Stimulated activated CD4-positive, alpha-beta T cell treated with anti-CD3 and anti-CD28 coated beads, TNF-alpha, amount 100 ng/mL, for 24 hours (primary cell): ENCODE measurements at regions not wholly inside any gene's neighbourhood (a gene's known extent, or its start where the extent isn't known, plus 50 kb on each side); places are given as distances from the start of the nearest gene placed in this dataset.
"Not testable (repeated sequence)": the region's sequence is repeated elsewhere in the genome, so short reads cannot be mapped to it uniquely, and the experiment has no call there.

Experiments
- DNase-seq, 3 experiments: peaks; one replicate each; pipeline ENCODE4 v3.0.0-alpha.2; 2020; ENCODE audit warnings: low read depth in 3 of 3

DNA sequence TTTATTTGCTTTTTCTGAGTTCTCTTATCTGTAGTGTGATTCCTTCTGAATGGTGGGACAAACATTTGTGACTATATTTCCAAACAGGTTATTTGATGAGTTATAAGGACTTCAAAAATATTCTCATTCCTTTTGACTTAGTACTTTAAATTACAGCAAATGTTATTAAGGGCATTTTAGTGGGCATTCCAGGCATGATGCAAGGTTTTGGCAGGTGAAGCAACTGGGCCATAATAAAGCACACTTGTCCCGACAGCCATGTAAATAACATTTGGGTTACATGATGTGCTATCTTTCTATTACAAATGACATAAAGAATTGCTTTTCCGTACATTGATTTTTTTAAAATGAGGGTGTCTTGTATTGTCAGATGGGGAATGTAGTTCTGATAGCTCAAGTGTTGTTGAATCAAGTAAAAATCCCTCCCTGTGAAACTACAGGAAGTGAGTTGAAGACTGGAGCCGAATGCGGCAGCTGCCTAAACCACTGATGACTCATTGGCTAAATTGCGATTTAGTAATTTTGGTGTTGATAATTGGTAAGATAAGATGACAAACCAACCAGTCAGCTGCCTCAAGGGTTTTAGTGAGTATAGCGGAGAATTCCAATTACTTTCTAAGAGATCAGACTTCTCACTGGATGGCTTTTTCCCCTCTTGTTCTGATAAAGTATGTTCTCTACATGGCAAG, 231.3 kb upstream of the NPY start:
- DNase-seq: no peak

DNA sequence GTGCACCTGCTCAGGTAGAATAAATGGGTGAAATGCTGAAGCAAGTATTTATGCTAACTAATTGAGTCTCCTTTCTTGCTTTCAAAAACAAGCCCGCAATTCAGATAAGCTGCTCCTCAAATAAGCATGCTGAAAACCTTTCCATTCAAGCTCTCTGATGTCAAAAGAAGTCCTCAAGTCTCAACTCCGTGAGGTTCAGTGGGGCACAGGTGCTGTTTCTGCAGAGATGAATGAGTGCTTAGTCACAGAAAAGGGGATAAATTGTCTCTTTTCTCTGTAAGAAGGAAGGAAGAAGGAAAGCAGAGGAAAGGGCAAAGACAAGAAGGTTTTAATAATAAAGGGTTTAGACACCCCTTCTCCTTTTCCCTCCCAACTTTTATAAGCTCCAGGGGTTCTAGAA, 229.8 kb upstream of the NPY start:
- DNase-seq: no peak

DNA sequence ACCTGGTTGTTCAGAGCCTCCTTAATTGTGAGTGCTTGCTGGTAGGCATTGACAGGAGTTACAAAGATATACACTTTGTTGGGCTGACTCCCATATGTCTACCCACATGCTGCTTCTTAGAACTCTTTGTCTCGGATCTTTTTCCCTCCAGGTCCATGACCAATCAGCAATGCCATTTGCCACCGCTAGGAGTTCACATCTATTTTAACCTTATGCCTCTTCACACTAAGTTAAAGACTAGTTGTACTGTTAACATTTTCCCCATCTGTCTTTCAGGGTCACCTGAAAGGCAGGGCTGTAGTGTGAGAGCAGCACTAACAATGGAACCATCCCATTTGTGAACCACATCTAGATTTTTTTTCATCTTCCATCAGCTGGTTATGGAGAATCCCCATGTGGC, 226.7 kb upstream of the NPY start:
- DNase-seq: no peak

DNA sequence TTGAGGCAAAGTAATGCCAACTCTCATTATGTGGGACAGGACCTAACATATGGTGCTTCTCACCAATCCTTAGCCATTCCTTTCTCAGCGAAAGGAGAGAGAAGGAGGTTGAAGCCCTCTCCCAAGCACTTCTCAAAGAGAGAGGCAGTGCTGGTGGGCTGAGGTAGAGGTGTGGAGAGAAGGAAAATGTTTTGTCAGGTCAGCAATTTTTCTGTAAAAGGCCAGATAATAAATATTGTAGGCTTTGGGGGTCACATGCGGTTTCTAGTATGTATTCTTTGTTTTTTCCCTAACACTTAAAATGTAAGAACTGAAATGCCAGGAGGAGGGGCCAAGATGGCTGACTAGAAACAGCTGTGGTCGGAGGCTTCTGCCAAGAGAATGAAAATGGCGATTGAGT, 225.0 kb upstream of the NPY start:
- DNase-seq: no peak

DNA sequence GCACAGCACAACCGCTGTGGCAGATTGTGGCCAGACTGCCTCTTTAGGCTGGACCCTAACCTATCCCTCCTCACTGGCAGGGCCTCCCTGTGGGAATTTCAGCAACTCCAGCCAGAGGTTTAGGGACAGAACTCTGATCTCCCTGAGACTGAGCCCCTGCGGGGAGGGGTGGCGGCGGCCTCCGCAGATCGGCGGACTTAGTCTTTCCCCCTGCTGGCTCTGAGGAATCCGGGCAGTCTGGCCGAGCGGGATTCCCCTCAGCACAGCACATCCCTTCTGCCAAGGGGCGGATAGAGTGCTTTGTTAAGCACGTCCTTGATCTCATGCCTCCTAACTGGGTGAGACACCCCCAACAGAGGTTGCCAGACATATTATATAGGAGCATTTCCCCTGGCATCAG, 224.2 kb upstream of the NPY start:
- DNase-seq: no peak

DNA sequence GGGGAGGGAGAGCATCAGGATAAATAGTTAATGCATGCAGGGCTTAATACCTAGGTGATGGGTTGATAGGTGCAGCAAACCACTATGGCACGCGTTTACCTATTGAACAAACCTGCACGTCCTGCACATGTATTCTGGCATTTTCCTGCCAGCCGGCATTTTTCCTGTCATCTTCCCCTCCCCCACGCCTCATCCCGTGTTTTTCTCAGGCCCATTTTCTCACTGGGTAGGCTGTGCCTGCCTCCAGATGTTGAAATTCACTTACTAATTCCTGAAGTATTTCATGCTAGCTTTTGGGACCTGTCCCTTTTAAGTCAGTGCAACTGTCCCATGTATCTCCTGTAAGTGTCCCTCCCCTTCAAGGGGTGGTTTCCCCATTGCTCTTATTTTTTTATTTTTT, 220.3 kb upstream of the NPY start:
- DNase-seq: no peak

DNA sequence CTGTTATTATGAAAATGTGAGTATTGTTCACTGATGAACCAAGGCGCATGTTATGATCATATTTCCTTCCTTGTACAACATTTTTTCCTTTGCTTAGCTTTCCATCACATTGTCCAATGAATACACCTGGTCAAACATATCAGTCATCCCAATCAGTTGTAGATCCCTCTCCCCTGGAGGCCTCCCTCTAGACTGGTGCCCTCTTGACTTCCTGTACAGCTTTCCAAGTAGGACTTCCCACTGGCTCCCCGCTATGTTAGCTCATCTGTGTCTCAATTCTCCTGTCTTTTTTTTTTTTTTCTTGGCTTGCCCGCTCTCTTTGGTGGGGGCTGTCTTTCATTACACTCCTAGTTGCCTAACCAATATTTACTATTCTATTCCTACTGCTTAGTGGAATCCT, 214.2 kb upstream of the NPY start:
- DNase-seq: no peak

DNA sequence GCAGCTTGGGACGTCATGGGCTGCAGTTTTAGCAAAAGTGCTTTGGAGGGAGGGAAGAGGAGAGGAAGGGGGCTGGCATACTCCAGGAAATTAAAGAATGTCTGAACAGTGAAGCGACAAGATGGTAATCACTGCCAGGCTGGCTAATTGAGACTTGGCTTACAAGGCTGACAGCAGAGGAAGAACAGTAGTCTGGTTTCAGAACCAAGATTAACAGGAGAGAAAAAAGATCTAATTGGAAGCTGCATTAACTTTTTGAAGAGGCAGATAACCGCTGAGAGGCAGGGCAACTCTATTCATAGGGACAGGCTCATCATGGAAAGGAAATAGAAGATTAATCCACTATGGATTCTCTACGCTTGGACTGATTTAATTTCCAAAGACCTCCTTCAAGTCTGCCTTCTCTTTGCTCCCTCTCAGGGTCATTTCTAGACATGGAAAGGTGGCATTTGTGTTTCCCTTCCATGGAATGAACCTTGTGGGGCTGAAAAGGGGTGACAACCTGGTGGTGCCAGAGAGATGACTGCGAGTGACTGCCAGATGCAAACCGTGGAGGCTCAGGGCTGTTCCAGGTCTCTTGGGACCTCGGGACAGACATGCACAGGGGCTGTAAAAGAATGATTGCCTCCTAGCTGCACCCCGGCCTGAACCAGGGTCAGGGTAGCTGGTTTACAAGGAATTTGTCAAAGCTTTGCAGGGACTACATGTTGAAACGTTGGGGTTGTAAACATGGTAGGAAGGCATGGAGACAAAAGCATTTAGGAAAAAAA, 210.2 kb upstream of the NPY start:
- no peak for DNase-seq

DNA sequence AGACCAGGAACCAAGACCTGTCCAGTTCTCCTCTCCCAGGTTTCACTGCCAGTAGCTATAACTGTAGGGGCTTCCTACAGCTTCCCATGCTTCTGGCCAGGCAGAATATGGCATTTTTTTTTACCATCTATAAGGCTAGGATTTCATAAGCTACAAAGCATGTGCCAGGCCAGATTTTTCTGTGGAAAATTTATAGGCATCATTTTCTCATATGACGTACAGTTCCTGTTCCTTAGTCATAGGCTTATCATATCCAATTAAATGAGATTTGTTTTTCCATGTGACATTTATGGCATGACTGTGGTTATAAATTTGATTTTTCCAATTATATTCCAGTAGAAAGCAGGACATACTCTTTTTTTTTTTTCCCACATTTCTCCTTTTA, 208.6 kb upstream of the NPY start:
- no peak for DNase-seq

DNA sequence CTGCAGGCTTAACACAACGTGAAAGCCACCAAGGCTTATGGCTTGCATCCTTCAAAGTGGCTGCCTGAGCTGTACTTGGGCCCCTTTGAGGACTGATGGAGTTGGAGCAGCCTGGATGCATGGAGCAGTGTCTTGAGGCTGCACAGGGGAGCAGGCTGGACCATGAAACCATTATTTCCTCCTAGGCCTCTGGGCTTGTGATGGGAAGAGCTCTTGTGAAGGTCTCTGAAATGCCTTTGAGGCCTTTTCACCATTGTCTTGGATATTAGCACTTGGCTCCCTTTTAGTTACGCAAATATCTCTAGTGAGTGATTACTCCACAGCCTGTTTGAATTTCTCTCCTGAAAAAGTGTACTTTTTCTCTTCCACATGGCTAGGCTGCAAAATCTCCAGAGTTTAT, 201.2 kb upstream of the NPY start:
- DNase-seq: no peak

DNA sequence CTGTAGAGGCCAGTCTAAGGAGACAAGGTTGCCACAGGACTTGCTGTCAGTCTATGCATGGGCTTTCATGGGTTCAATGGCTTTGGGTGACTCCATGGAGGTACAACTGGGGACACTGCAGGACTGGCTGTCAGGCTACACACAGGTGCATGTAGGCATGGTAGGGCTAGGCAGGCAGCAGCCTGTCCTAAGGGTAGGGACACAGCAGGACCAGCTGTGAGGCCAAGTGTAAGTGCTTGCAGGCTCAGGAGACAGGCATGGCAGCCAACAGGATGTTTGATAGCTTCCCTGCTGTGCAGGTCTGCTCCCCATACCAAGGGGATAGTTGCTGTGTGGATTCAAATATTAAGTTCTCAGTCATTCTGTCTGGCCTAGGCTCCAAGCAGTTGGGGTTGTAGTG, 181.0 kb upstream of the NPY start:
- no peak for DNase-seq

DNA sequence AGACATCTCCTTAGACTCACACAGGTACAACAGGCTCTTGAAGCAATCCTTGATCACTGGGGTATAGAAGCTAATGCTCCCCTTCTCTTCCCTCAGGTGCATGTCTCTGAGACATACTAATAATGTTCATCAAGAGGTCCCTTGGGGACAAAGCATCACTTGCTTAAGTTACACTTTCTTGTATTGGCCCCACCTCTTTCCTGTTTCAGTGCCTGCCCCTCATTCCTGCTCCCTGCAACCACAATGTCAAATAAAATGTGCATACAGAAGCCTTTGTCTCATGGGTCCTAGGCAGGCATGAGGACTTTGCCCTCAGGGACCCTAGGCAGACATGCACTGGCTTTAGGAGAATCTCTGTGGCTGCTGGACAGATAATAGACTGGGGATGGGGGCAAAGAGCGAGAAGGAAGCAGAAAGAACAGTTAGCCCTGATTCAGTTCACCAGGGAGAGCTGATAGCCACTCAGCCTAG, 175.0 kb upstream of the NPY start:
- no peak for DNase-seq

DNA sequence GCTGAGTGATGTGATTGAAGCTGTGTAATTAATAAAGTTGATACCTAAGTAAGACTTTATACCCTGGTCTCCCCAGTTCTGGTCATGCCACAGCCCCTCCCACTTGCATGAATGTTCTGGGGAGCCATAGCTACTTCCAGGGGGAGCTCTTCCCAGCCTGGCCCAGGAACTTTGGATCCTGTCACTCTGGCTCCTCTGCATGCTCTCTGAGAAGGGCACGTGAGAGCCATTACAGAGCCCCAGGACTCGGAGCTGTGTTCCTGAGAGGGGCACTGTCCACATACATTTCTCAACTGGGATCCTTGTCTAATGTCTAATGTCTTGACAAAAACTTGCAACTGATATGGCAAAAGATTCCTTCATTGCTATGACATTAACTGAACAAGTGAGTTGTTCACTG, 173.9 kb upstream of the NPY start:
- DNase-seq: no peak

DNA sequence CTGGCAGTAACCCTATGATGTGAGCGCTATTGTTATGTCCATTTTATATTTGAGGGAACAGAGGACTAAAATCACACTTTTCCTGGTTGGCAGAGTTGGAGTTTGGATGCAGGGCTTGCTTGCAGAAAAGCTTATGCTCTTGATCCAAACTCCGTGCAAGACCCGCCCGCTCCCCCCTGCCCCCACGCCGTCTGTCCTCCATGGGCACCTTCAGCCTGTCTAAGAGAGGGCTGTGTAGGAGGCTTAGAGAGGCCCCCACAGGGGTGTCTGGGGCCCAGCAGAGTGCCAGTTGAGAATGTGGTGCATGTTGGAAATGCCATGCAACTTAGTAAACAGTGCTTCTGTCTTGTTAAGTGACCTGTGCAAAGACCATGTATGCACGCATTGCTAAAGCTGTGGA, 170.5 kb upstream of the NPY start:
- DNase-seq: no peak

DNA sequence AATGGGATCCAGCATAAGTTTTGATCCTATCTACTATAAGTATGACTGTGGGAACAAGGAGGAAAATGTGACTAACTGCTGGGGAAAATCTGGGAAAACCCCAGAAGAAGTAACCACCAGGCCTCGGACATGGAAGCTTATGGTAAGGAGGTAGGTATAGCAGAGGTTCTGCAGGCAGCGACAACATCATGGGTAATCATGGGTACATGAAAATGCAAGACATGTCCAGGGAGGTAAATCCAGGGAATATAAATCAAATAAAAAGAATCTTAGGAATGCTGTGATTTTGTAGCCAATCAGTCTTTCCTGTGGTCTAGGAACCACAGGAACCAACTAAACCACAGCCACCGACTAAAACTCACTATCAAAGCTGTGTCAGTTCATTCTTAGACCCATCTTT, 168.3 kb upstream of the NPY start:
- no peak for DNase-seq

DNA sequence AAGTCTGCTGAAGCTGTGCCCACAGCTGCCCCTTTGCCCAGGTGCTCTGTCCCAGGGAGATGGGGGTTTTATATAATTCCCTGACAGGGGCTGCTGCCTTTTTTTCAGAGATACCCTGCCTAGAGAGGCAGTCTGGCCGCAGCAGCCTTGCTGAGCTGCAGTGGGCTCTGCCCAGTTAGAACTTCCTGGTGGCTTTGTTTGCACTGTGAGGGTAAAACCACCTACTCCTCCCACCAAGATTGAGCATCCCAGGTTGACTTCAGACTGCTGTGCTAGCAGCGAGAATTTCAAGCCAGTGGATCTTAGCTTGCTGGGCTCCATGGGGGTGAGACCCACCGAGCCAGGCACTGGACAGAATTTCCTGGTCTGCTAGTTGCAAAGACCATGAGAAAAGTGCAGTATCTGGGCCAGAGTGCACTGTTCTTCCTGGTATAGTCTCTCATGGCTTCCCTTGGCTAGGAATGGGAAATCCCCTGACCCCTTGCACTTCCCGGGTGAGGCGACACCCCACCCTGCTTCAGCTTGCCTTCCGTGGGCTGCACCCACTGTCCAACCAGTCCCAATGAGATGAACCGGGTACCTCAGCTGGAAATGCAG, 166.0 kb upstream of the NPY start:
- not testable (repeated sequence) for DNase-seq

DNA sequence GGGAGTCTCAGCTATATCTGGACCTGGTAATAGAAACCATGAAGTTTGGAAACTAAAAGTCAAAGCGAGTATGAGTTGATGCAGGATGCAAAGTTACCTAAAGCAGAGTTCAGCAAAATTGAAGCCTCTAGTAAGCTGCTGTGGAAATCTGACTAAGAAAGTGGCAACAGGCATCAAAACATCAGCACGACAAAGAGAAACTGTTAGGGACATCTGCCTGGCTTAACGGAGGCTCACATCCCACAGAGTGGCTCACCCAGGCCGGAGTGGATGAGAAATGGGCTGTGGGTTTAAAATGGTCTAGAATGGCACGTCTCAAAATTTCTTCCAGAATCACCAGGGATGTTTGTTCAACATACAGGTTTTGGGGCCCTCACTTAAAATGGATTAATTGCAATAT, 164.1 kb upstream of the NPY start:
- no peak for DNase-seq

DNA sequence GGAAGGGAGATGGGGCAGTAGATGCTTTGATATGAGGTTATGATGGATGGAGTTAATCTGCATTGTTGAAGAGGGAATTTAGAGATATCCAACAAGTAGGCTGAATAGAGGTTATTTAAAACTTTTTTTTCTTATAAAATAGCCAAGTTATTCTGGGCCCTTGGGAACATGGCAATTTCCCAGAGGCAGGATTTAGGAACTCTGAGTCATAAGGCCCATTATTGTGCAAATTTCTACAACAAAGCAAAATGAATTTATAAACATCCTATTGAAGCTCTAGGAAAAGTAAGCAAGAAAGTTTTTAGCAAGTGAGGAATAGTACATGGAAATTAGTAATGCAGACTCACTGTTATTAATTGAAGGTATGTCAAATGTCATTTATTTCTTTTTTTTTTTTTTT, 160.9 kb upstream of the NPY start:
- DNase-seq: no peak

DNA sequence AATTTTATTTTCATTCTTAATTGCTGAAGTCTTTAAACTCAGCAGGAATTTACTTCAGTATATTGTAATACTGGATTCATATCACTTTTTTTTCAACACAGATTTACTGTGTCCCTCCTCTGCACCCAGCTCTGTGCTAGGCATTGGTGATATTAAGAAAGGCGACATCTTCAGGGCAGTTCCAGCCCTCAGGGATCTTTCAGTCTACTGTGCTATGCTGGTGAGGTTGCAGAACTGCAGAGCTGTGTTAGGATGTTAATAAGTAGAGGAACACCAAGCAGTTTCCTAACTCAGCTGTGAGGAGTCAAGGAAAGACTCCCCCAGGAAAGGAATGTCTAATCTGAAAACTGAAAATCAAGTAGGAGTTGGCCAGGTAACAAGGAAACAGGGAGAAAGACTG, 158.2 kb upstream of the NPY start:
- DNase-seq: no peak

DNA sequence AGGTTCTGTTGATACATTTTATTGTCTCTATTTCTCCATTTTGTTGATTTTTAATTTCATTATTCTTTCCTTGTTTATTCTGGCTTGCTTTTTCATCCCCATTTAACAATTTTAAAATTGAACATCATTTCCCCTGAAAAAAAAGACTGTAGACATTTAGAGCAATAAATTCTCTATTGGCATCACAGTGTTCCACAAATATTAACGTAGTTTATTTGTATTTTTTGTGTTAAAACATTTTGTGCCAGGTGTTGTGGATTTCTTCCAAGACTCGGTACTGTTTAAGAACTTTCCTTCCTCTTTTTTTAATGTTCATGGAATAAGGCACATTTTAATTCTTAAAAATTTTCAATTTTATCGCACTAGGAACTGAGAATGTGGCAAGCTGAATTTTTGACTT, 156.1 kb upstream of the NPY start:
- no peak for DNase-seq

DNA sequence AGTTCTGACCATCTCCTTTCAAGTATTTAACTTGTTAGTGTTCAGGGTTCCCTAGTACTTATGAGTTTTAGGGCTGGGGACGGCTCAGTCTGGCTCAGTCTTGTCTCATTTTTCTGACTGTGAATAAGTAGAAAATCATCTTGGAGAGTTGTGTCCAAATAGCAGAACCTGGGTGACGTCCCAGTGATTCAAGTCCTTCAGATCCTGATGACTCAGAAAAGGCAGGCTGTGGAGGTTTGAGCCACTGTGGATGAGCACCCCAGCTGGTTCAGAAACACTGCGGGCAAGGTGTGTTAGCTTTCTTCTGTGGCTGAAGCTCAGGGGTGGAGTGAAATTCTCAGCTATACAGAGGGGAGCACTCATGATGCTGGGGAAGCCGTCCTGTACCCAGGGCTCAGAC, 154.4 kb upstream of the NPY start:
- no peak for DNase-seq

DNA sequence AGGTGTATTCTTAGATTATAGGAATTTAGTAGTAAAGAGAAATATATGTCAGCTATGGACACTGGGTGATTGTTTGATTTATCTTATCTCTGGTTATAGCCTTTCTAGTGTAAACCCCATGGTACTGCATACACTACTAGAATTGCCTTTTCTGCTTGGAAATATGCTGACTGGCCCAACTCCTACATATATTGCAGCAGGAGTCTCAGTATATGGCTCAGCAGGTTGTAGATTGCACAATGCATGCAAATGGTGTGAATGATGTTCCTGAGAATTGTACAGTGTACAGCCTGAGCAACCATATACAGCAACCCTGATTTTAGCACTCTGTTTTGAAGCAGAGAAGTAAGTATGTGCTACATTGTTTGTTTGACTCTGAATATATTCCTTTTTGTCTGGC, 153.4 kb upstream of the NPY start:
- DNase-seq: no peak

DNA sequence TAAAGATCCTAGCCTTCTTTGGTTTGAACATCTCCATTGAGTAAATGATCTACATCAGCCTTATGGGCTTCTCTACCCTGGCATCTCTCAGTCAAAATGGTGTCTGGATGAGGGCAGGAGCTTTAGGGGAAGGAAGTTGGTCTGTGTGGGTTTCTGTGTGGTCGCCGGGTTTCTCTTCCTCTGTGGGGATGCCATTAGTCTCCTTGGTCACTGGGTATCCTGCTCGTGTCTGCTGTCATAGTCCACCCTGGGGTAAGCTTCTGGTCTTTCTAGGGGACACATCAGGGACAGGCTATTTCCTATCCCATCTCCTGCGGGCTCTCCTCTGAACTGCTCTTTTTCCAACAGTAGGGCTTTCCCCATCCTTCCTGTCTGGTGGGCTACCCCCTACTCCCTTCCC, 150.3 kb upstream of the NPY start:
- no peak for DNase-seq
